ENCODE measurements at regions not wholly inside any gene's neighbourhood (a gene's known extent, or its start where the extent isn't known, plus 50 kb on each side); places are given as distances from the start of the nearest gene placed in this dataset.

DNA sequence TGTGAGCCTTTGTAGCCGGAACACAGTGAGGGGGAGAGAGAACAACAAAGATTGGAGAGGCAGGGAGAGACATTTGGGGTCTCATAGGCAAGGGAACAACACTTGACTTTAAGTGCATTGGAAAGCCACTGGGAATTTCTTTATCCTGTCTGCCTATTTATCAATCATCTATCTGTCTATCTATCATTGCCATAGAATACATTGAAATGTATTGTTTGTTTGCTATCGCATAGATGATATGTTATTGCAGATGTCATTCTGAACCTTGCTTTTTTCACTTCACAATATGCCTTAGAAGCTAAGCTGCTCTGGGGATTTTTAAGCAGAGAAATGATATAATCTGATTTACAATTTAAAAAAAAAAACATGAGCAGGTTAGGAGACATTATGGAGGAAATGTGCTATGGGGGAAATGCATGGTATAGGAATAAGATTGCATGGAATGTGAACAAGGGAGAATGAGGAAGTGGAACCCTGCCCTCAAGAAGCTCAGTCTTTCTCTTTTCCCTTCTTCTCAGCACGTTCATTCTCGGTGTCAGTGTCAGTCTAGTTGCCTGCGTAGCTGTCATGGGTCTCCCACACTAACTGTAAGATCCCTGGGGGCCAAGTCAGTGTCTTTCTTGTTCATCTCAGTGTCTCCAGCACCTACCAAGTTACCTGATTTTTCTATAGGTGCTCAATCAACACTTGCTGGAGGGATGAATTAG lies 158.7 kb upstream of the ARHGAP20 start:
- Mint-ChIP-seq H3K4me1 (no peaks in the 10 kb centered on the region), H3K9me3 (no peaks in the 10 kb centered on the region), H3K27me3 (peaks cover 4% of the 10 kb centered on the region), H3K4me3 (no peak overlapping the region), H3K27ac (no peak overlapping the region), H3K36me3 (ENCODE audit: low read depth) (no peaks in the 10 kb centered on the region)
- ATAC-seq (replicated peaks): no peak

DNA sequence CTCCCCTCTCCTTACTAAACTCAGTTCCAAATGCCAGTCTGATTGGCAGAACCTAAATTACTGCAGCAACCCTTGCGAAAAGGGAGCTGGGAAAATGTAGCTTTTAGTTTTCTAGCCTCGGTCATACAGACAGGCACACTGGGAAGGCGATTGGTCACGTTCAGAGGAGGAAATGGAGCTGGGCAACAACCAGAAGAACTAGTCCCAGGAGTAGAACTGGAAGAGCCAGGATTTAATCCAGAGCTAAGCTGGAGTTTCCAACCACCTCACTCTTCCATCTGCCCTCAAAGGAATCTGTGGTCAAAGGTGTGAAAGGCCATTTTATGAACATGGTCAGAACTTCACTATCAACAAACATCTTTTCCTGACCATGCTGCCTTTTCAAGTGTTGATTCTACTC lies 155.7 kb upstream of the ARHGAP20 start:
- no peak for ATAC-seq (replicated peaks)
- Mint-ChIP-seq H3K9me3 (no peaks in the 10 kb centered on the region), H3K4me3 (no peak overlapping the region), H3K27ac (no peak overlapping the region), H3K4me1 (no peaks in the 10 kb centered on the region), H3K36me3 (ENCODE audit: low read depth) (no peaks in the 10 kb centered on the region), H3K27me3 (peaks cover 11% of the 10 kb centered on the region)

DNA sequence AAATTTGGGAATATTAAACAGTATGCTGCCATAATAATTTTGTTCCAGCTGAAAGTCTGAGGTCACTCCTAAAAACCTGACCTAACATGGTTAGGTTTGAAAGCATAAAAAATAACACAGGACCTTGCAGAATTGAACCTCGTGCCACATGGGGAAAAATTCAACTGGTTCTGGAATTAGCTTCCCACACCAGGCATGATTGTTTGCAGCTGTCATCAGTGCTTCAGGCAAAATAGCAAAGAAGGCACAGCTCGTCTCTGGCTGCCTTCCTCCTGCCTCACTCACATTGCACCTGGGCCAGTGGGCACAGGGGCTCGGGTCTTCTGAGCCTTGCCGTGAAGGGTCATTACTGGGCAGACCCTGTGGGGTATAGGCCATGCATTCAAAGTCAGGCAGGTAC lies 153.8 kb upstream of the ARHGAP20 start:
- no peaks in the 10 kb centered on the region for H3K9me3 Mint-ChIP-seq
- H3K4me3 Mint-ChIP-seq: no peak overlapping the region
- no peak for ATAC-seq (replicated peaks)
- no peaks in the 10 kb centered on the region for H3K36me3 Mint-ChIP-seq (ENCODE audit: low read depth)
- no peak overlapping the region for H3K27ac Mint-ChIP-seq
- peaks cover 11% of the 10 kb centered on the region for H3K27me3 Mint-ChIP-seq
- no peaks in the 10 kb centered on the region for H3K4me1 Mint-ChIP-seq

DNA sequence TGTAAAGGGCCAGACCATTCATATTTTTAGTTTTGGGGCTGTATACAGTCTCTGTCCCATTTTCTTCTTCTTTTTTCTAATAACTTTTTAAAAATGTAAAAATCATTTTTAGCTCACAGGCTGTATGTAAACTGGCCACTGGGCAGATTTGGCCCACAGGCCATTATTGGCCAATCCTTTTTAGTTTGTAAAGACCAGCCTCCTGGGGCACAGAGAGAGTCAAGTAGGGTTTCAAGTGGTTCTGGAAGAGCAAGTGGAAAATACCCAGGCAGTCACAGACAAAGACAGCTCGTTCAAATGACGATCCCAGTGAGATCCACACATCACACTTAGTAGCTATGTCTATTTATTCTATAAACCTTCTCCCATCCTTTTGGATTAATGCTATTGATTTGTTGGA lies 150.2 kb upstream of the ARHGAP20 start:
- Mint-ChIP-seq H3K4me3 (no peak overlapping the region), H3K27me3 (peaks cover 11% of the 10 kb centered on the region), H3K4me1 (no peaks in the 10 kb centered on the region)

DNA sequence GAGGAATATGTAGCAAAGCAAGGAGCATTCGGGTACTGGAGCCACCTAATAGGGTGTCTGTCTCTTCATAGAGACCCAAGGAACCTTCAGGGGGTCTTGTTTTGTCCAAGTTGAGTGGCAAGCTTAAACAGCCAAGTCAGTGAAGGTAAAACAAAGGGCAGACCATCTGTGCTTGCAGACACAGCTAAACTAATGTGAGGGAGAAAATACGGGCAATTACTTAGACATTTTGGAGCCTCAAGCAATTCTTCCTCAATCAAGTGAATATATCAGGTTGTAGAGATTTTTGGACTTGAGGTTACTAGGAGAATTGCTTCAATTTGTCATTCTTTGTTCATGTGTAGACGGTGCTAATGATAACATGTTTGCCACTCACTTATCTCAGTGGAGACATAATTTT lies 148.2 kb upstream of the ARHGAP20 start:
- Mint-ChIP-seq H3K36me3 (ENCODE audit: low read depth) (no peaks in the 10 kb centered on the region), H3K4me1 (no peaks in the 10 kb centered on the region), H3K4me3 (no peak overlapping the region), H3K27me3 (peaks cover 6% of the 10 kb centered on the region), H3K27ac (no peak overlapping the region), H3K9me3 (no peaks in the 10 kb centered on the region)
- no peak for ATAC-seq (replicated peaks)

More for the DNA sequence above, 150.2 kb upstream of the ARHGAP20 start:
- ATAC-seq (replicated peaks): no peak
- no peaks in the 10 kb centered on the region for H3K36me3 Mint-ChIP-seq (ENCODE audit: low read depth)
- H3K9me3 Mint-ChIP-seq: no peaks in the 10 kb centered on the region
- H3K27ac Mint-ChIP-seq: no peak overlapping the region

DNA sequence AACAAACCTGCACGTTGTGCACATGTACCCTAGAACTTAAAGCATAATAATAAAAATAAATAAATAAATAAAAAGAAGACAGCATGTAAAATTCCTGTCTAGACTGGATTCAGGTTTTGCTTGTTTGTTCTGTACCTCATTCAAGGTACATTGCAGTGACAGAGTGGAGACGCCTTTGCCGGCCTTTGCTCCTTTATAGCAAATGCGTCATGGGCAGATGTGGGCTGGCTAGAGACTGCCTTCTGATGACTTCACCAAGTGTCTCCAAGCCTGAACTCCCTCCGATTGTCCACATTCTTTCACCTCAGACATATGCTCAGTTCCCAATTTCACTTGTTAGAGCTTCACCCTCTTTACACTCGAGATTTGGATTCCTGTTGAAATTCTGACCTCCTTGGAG lies 147.8 kb upstream of the ARHGAP20 start:
- H3K27ac Mint-ChIP-seq: no peak overlapping the region

DNA sequence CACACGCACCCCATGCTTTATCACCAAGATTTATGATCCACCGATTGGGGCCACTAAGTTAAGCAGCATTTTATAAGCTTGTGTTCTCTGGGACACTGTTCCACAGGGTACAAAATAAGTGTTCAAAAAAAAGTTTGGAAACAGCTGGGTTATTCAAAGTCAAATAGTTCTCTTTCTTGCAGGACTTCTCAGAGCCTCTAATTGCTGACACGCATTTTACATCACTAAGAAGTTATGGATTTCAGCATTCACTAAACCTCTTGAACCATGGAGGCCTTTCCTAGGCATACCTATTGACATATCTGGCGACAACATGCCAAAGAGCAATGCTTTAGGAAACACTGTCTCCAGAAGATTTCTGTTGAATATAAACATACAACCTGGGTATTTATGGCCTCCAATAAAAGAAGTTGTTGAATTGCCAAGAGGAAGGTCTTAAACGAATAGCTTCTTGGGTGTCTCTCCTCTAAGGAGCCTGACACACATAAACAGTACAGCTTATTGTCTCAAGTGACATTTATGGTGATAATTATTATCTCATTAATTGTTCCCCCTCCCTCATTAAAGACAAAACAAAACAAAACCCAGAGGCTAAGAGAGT lies 147.1 kb upstream of the ARHGAP20 start:
- no peaks in the 10 kb centered on the region for H3K9me3 Mint-ChIP-seq
- H3K36me3 Mint-ChIP-seq (ENCODE audit: low read depth): no peaks in the 10 kb centered on the region
- H3K27me3 Mint-ChIP-seq: no peaks in the 10 kb centered on the region
- H3K4me1 Mint-ChIP-seq: no peaks in the 10 kb centered on the region
- ATAC-seq (replicated peaks): no peak
- H3K27ac Mint-ChIP-seq: no peak overlapping the region
- H3K4me3 Mint-ChIP-seq: no peak overlapping the region

More for the DNA sequence above, 147.8 kb upstream of the ARHGAP20 start:
- Mint-ChIP-seq H3K27me3 (peaks cover 1% of the 10 kb centered on the region), H3K9me3 (no peaks in the 10 kb centered on the region), H3K4me3 (no peak overlapping the region), H3K36me3 (ENCODE audit: low read depth) (no peaks in the 10 kb centered on the region), H3K4me1 (no peaks in the 10 kb centered on the region)
- no peak for ATAC-seq (replicated peaks)

DNA sequence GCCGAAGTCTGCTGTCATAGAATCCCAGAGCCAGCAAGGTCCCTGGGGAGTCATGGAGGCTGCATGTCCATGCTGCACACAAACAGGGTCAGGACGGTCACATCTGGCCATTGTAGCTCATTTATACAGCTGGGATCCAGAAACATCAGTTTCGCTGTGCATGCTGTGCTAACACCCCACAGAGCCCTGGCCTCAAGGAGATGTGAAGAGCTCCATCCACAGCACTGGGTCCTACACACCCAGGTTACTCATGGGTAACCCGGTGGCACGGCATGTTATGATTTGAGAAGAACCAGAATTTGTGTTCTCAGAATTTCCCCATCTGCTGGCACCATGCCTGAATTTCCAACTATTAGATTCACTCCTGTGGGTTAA lies 146.3 kb upstream of the ARHGAP20 start:
- H3K4me1 Mint-ChIP-seq: no peaks in the 10 kb centered on the region
- no peaks in the 10 kb centered on the region for H3K27me3 Mint-ChIP-seq
- H3K9me3 Mint-ChIP-seq: no peaks in the 10 kb centered on the region
- H3K36me3 Mint-ChIP-seq (ENCODE audit: low read depth): no peaks in the 10 kb centered on the region
- H3K27ac Mint-ChIP-seq: no peak overlapping the region
- H3K4me3 Mint-ChIP-seq: no peak overlapping the region
- no peak for ATAC-seq (replicated peaks)

DNA sequence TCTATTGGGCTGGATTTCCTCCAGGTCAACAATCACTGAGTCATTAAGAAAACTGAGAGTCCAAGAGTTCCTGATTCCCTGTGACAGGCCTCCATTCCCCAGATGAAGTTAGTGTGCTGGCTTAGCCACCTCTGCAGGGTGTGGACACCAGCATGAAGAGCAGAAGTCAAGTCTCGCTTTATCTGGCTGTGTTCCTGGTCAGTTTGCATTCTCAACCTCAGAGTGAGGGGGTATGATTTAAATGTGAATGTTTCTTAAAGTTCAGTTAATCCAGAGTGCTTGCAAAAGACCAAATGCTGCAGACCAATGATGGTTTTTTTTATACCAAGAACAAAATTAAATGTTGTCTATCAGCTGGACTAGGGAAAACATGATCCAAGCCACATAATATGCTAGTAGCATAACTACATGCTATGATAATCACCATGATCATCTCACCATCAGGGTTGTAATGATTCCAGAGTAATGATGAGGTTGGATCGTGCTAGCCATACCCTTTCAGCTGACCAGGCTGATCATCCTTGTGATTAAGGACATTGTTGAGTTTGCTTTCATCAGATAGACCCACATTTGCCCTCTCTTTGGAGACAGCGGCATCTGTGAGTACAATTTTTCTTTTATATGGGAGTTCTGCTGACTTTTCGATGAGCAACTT lies 145.8 kb upstream of the ARHGAP20 start:
- Mint-ChIP-seq H3K4me3 (no peak overlapping the region), H3K4me1 (no peaks in the 10 kb centered on the region), H3K9me3 (no peaks in the 10 kb centered on the region), H3K27ac (no peak overlapping the region), H3K36me3 (ENCODE audit: low read depth) (no peaks in the 10 kb centered on the region), H3K27me3 (no peaks in the 10 kb centered on the region)
- no peak for ATAC-seq (replicated peaks)

DNA sequence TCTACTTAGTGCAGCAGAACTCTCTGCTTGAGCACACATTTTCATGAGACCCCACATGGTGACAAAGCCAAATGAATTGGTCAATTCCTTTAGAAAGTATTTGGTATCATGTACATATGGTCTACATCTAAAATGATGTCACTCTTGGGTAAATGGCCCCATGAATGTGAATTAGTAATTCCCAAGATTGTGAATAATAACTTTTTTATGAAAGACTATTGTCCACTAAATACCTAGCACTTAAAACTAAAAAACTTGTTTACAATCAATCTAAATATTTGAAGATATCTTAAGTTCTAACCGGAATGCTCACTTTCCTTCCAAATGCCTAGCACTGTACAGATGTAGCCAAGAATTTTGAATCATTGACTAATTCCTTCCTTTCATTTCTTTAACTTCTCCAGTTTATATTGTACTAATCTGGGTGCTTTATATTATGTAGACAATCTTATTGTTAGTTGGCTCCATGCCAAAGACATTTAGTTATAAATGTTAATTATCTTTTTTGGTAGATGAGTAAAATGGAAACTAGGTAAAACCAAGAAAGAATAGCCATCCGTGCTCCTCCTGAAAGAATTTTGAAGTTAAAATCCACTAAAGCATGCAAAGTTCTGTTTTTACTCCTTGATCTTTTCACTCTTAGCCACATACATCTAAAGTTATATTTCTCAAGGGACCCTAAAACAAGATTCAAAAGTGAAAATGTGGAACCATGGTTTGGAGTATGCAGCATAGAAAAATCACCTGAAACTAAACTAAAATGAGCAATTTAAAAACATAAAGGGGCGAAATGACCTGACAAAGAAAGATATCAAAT lies 145.0 kb upstream of the ARHGAP20 start:
- no peak for ATAC-seq (replicated peaks)
- Mint-ChIP-seq H3K36me3 (ENCODE audit: low read depth) (no peaks in the 10 kb centered on the region), H3K4me1 (no peaks in the 10 kb centered on the region), H3K27ac (no peak overlapping the region), H3K9me3 (no peaks in the 10 kb centered on the region), H3K27me3 (no peaks in the 10 kb centered on the region), H3K4me3 (no peak overlapping the region)

DNA sequence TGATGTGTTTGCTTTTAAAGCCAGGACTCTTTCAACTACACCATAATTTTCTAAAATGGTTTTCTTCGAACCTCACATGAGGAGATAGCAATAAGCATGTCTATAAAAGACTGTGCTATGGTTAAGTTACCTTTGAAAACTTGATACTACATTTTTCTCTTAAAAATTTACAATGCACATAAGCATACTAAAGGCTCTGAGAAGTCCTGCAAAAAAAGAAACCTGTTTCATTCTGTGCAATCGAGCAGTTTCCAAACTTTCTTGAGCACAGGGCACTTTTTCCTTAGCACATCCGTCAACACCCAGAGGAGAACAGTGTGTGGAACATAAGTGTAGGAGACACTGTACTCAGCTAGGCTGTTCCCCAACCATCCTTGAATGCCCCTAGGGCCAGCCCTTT lies 144.1 kb upstream of the ARHGAP20 start:
- no peaks in the 10 kb centered on the region for H3K27me3 Mint-ChIP-seq
- H3K4me1 Mint-ChIP-seq: no peaks in the 10 kb centered on the region
- H3K27ac Mint-ChIP-seq: no peak overlapping the region
- H3K36me3 Mint-ChIP-seq (ENCODE audit: low read depth): no peaks in the 10 kb centered on the region
- H3K4me3 Mint-ChIP-seq: no peak overlapping the region
- ATAC-seq (replicated peaks): no peak
- H3K9me3 Mint-ChIP-seq: no peaks in the 10 kb centered on the region

DNA sequence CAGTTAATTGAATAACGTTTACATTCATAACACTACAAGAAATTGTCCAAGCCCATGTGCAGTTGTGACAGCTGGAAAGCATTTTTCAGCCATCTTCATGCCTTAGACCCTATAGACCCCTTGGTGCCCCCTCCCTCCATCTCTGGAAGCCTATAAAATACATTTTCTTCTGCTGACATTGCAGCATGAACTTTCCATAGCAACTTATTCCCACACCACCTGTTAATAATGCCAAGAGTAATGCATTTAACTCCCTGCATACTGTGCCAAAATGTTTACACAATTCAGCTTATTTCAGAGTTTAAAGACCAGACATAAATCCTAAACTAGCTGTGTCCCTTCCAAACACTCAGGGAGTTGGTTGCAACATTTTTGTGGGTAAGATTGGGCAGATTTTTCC lies 143.0 kb upstream of the ARHGAP20 start:
- Mint-ChIP-seq H3K27me3 (peaks cover 4% of the 10 kb centered on the region), H3K9me3 (no peaks in the 10 kb centered on the region), H3K36me3 (ENCODE audit: low read depth) (no peaks in the 10 kb centered on the region), H3K4me3 (no peak overlapping the region), H3K4me1 (no peaks in the 10 kb centered on the region), H3K27ac (no peak overlapping the region)
- ATAC-seq (replicated peaks): no peak

DNA sequence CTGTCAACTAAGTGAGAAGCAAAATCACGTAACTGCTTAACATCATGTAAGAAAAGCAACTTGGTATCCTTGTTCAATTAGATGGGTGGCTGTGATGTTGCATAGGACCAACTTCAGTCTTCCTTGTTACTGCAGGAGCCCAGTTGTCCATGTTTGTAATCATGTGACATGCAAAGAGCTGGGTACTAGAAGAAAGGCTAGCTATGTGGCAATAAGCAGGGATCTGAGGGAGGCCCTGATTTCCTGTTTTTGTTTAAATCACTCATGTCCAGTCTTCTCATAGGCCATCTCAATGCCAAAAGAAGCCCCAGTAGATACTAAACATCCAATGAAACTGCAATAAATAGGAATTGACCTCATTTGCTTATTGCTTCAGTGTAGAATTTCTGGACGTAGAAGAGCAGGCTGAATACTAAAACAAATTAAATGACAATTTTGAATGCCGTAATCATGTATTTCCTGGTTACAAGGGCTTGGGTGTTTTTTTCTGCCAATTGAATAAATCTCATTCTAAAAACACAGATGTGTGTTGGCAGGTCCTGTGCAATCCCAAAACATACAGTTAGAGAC lies 140.8 kb upstream of the ARHGAP20 start:
- Mint-ChIP-seq H3K27ac (no peak overlapping the region), H3K36me3 (ENCODE audit: low read depth) (no peaks in the 10 kb centered on the region), H3K4me1 (no peaks in the 10 kb centered on the region), H3K27me3 (peaks cover 4% of the 10 kb centered on the region), H3K9me3 (no peaks in the 10 kb centered on the region), H3K4me3 (no peak overlapping the region)
- no peak for ATAC-seq (replicated peaks)

DNA sequence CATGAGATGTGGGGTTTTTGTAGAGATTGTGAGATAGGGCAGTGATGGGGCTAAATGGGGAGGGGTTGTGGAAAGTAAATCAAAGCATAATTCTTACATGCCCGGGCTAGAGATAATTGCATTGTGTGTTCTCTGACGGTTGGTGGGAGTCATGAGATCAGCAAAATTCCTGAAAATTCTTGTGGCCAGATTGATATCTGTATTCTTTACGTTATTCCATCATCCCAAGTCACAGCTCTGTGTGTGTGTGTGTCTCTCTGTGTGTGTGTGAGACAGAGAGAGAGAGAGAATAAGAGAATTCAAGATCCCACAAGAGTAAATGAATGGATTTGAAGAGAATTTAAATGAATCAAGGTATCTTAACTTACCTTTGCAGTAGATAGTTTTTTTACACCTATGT lies 138.6 kb upstream of the ARHGAP20 start:
- Mint-ChIP-seq H3K27me3 (peaks cover 4% of the 10 kb centered on the region), H3K9me3 (no peaks in the 10 kb centered on the region), H3K36me3 (ENCODE audit: low read depth) (no peaks in the 10 kb centered on the region), H3K4me3 (no peak overlapping the region), H3K4me1 (no peaks in the 10 kb centered on the region), H3K27ac (no peak overlapping the region)
- ATAC-seq (replicated peaks): no peak
